A549 (cell line): ENCODE measurements at regions not wholly inside any gene's neighbourhood (a gene's known extent, or its start where the extent isn't known, plus 50 kb on each side); places are given as distances from the start of the nearest gene placed in this dataset.

Source experiments
- ATAC-seq, 2 experiments: fragments of 200-7000 bp in 1 of 2; fragments of >200 bp in 1 of 2; cut with Nextera tagmentation in 1 of 2; cut with Tn5 transposase in 1 of 2; 3 replicates each; pipeline versions ENCODE4 v1.8.0 to v1.9.1; 2018 to 2020; ENCODE audit warnings: mild to moderate bottlenecking in 1 of 2, moderate library complexity in 1 of 2
- CTCF ChIA-PET: fragments of 300-600 bp; sonication (Branson Sonifier 250); formaldehyde crosslinking; extraction: SDS; loops from one replicate; lab custom pipeline; 2021; ENCODE audit warnings: antibody characterized with exemption, inconsistent platforms; lab: Yijun Ruan, JAX
- POLR2A ChIA-PET: fragments of 350-600 bp; formaldehyde crosslinking; extraction: SDS; loops from one replicate; lab custom pipeline; 2021; ENCODE audit warnings: antibody characterized with exemption, inconsistent platforms; lab: Yijun Ruan, JAX
- DNase-seq, 2 experiments: peaks; one replicate each; pipeline versions ENCODE4 v3.0.0 to v3.0.0-alpha.2; 2011 to 2016; ENCODE audit warnings: low read depth in 1 of 2, low spot score in 1 of 2
- FAIRE-seq: peaks from 2 replicates; lab custom pipeline; 2011; peaks lifted over from hg19 to GRCh38; lab: Jason Lieb, UNC
- H3K27ac ChIP-seq, 2 experiments: fragments of >200 bp; sonication (Bioruptor Twin); formaldehyde crosslinking; 3 replicates each; pipeline ENCODE4 v1.5.1; 2016 to 2017
- H3K4me1 ChIP-seq: fragments of >200 bp; sonication (Bioruptor Twin); formaldehyde crosslinking; 3 replicates; pipeline ENCODE4 v1.6.1; 2016
- H3K4me2 ChIP-seq: fragments of >200 bp; sonication (Bioruptor Twin); formaldehyde crosslinking; 3 replicates; pipeline ENCODE4 v1.6.1; 2016
- H3K4me3 ChIP-seq: fragments of >200 bp; sonication (Bioruptor Twin); formaldehyde crosslinking; 3 replicates; pipeline ENCODE4 v1.5.1; 2016
- H3K9me3 ChIP-seq: fragments of >200 bp; sonication (Bioruptor Twin); formaldehyde crosslinking; 3 replicates; pipeline ENCODE4 v1.6.1; 2016
- E2F6 ChIP-seq: IDR thresholded peaks from 2 replicates; pipeline ENCODE4 v1.6.1; 2012; ENCODE audit warnings: low read depth, borderline replicate concordance
- EP300 ChIP-seq, 2 experiments: fragments of >200 bp; sonication (Bioruptor Twin); formaldehyde crosslinking; IDR thresholded peaks; 2 replicates in 1 of 2; 3 replicates in 1 of 2; pipeline ENCODE4 v1.6.1; 2016 to 2017
- FOSB ChIP-seq: fragments of 250-450 bp; sonication (Bioruptor Pico); IDR thresholded peaks from 2 replicates; pipeline ENCODE4 v1.5.0; 2020; ENCODE audit warnings: mild to moderate bottlenecking, moderate library complexity
- FOSL2 ChIP-seq, 2 experiments: fragments of 450-650 bp in 1 of 2; fragments of >200 bp in 1 of 2; sonication (Bioruptor Twin) in 1 of 2; formaldehyde crosslinking; IDR thresholded peaks; 2 replicates each; pipeline versions ENCODE4 v1.5.0 to v1.6.1; 2016 to 2020; ENCODE audit warnings: mild to moderate bottlenecking in 1 of 2, moderate library complexity in 1 of 2
- FOXS1 ChIP-seq: fragments of 250-450 bp; sonication (Bioruptor Pico); IDR thresholded peaks from 2 replicates; pipeline ENCODE4 v1.5.0; 2020; ENCODE audit warnings: mild to moderate bottlenecking, moderate library complexity
- HOXA7 ChIP-seq: fragments of 250-450 bp; sonication (Bioruptor Pico); IDR thresholded peaks from 2 replicates; pipeline ENCODE4 v1.5.0; 2020; ENCODE audit warnings: mild to moderate bottlenecking, moderate library complexity
- MAFK ChIP-seq: fragments of 450-650 bp; IDR thresholded peaks from 2 replicates; pipeline ENCODE4 v1.6.1; 2014; ENCODE audit not compliant: partially characterized antibody
- MYC ChIP-seq: IDR thresholded peaks from 2 replicates; pipeline ENCODE4 v1.6.1; 2012; ENCODE audit warnings: mild to moderate bottlenecking, inconsistent platforms, low read length, improper control_type of control experiment, borderline replicate concordance
- NPAS2 ChIP-seq: fragments of 250-450 bp; sonication (Bioruptor Pico); IDR thresholded peaks from 2 replicates; pipeline ENCODE4 v1.8.0; 2022; ENCODE audit warnings: mild to moderate bottlenecking, moderate library complexity, borderline replicate concordance
- POLR2A ChIP-seq: IDR thresholded peaks from 2 replicates; pipeline ENCODE4 v1.6.1; 2012; ENCODE audit warnings: mild to moderate bottlenecking, low read length
- RCOR1 ChIP-seq: fragments of 150-350 bp; IDR thresholded peaks from 2 replicates; pipeline ENCODE4 v1.6.1; 2014; ENCODE audit warnings: antibody characterized with exemption, low read length, low read depth
- RNF2 ChIP-seq: fragments of 200-600 bp; sonication (generic); IDR thresholded peaks from 2 replicates; pipeline ENCODE4 v1.6.1; 2016; ENCODE audit warnings: low read depth, mild to moderate bottlenecking, antibody characterized with exemption, moderate library complexity, borderline replicate concordance
- TFCP2L1 ChIP-seq: fragments of 250-450 bp; sonication (Bioruptor Pico); IDR thresholded peaks from 2 replicates; pipeline ENCODE4 v1.5.0; 2021; ENCODE audit warnings: mild to moderate bottlenecking
- ZFP36 ChIP-seq: fragments of 450-650 bp; IDR thresholded peaks from 2 replicates; pipeline ENCODE4 v1.6.1; 2014; ENCODE audit warnings: borderline replicate concordance; ENCODE audit not compliant: partially characterized antibody
- WGBS: methylation state at CpG from one replicate; pipeline ENCODE4 v1.1.6; 2017; ENCODE audit errors: missing lambda C conversion rate; 5-methylcytosine and 5-hydroxymethylcytosine counted together
- TF ChIP-seq, protein P1 (sequence below): fragments of 450-650 bp; IDR thresholded peaks from 2 replicates; pipeline ENCODE4 v1.6.1; 2014; ENCODE audit warnings: antibody characterized with exemption
- TF ChIP-seq, protein P2 (sequence below): fragments of 200-600 bp; sonication (generic); IDR thresholded peaks from 2 replicates; pipeline ENCODE4 v1.6.1; 2016; ENCODE audit warnings: antibody characterized with exemption, mild to moderate bottlenecking, moderate library complexity
- TF ChIP-seq, protein P3 (sequence below): fragments of 150-350 bp; IDR thresholded peaks from 2 replicates; pipeline ENCODE4 v1.6.1; 2014; ENCODE audit warnings: low read depth, mild to moderate bottlenecking, low read length
- TF ChIP-seq, protein P4 (sequence below): fragments of >200 bp; sonication (Bioruptor Twin); formaldehyde crosslinking; IDR thresholded peaks from 3 replicates; pipeline ENCODE4 v1.5.1; 2016
- TF ChIP-seq, protein P5 (sequence below): IDR thresholded peaks from 2 replicates; pipeline ENCODE4 v1.6.1; 2012

DNA sequence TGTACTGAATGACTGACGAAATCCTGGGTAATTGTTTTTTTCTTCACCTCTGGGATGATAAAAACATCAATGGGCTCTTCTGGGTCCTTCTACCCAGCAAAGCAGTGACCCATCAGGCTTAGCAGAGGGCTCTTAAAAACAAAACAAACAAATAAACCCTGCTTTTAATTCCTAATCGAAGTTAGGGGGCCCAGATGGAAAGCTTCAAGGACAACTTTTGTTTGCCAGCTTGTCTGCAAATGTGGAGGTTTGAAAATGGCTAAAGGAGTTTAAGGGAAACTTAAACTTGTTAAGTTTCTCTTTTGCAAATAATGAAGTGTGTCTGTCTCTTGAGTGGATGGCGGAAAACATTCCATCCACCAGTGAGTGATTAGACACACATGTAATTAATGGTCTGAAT, 327.2 kb downstream of the SATB2 start:
- Histone ChIP-seq H3K27ac (no peak overlapping the region), H3K4me1 (no peaks in the 10 kb centered on the region), H3K4me3 (no peak overlapping the region), H3K9me3 (no peaks in the 10 kb centered on the region), H3K4me2 (no peak overlapping the region)
- TF ChIP-seq, protein P1, sequence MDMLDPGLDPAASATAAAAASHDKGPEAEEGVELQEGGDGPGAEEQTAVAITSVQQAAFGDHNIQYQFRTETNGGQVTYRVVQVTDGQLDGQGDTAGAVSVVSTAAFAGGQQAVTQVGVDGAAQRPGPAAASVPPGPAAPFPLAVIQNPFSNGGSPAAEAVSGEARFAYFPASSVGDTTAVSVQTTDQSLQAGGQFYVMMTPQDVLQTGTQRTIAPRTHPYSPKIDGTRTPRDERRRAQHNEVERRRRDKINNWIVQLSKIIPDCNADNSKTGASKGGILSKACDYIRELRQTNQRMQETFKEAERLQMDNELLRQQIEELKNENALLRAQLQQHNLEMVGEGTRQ = no peak
- TF ChIP-seq RNF2 (no peak), POLR2A (no peak), FOSB (CRISPR knock-in tag) (no peak), MAFK (no peak), ZFP36 (no peak), E2F6 (no peak), NPAS2 (CRISPR knock-in tag) (no peak), EP300 (IDR thresholded peaks at IDR 0.05) (no peak), FOXS1 (CRISPR knock-in tag) (no peak), RCOR1 (no peak), HOXA7 (no peak), TFCP2L1 (no peak), MYC (no peak), FOSL2 (IDR thresholded peaks at IDR 0.05) (no peak), FOSL2 (CRISPR knock-in tag; IDR thresholded peaks at IDR 0.05) (no peak)
- TF ChIP-seq, protein P2, sequence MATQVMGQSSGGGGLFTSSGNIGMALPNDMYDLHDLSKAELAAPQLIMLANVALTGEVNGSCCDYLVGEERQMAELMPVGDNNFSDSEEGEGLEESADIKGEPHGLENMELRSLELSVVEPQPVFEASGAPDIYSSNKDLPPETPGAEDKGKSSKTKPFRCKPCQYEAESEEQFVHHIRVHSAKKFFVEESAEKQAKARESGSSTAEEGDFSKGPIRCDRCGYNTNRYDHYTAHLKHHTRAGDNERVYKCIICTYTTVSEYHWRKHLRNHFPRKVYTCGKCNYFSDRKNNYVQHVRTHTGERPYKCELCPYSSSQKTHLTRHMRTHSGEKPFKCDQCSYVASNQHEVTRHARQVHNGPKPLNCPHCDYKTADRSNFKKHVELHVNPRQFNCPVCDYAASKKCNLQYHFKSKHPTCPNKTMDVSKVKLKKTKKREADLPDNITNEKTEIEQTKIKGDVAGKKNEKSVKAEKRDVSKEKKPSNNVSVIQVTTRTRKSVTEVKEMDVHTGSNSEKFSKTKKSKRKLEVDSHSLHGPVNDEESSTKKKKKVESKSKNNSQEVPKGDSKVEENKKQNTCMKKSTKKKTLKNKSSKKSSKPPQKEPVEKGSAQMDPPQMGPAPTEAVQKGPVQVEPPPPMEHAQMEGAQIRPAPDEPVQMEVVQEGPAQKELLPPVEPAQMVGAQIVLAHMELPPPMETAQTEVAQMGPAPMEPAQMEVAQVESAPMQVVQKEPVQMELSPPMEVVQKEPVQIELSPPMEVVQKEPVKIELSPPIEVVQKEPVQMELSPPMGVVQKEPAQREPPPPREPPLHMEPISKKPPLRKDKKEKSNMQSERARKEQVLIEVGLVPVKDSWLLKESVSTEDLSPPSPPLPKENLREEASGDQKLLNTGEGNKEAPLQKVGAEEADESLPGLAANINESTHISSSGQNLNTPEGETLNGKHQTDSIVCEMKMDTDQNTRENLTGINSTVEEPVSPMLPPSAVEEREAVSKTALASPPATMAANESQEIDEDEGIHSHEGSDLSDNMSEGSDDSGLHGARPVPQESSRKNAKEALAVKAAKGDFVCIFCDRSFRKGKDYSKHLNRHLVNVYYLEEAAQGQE = no peak
- TF ChIP-seq, protein P3, sequence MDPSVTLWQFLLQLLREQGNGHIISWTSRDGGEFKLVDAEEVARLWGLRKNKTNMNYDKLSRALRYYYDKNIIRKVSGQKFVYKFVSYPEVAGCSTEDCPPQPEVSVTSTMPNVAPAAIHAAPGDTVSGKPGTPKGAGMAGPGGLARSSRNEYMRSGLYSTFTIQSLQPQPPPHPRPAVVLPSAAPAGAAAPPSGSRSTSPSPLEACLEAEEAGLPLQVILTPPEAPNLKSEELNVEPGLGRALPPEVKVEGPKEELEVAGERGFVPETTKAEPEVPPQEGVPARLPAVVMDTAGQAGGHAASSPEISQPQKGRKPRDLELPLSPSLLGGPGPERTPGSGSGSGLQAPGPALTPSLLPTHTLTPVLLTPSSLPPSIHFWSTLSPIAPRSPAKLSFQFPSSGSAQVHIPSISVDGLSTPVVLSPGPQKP = no peak
- TF ChIP-seq, protein P4, sequence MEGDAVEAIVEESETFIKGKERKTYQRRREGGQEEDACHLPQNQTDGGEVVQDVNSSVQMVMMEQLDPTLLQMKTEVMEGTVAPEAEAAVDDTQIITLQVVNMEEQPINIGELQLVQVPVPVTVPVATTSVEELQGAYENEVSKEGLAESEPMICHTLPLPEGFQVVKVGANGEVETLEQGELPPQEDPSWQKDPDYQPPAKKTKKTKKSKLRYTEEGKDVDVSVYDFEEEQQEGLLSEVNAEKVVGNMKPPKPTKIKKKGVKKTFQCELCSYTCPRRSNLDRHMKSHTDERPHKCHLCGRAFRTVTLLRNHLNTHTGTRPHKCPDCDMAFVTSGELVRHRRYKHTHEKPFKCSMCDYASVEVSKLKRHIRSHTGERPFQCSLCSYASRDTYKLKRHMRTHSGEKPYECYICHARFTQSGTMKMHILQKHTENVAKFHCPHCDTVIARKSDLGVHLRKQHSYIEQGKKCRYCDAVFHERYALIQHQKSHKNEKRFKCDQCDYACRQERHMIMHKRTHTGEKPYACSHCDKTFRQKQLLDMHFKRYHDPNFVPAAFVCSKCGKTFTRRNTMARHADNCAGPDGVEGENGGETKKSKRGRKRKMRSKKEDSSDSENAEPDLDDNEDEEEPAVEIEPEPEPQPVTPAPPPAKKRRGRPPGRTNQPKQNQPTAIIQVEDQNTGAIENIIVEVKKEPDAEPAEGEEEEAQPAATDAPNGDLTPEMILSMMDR = no peak
- TF ChIP-seq, protein P5, sequence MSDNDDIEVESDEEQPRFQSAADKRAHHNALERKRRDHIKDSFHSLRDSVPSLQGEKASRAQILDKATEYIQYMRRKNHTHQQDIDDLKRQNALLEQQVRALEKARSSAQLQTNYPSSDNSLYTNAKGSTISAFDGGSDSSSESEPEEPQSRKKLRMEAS = no peak
- ChIA-PET CTCF (interaction anchor here (1.2 kb wide), 1 partner anchor 12 kb away, joined by 3 read pairs; no protein-coding TSS in a partner anchor), POLR2A (no interaction called here)
- WGBS = 21% methylated on average over 3 of the region's 3 CpGs
- FAIRE-seq (no peak), ATAC-seq (no peak), DNase-seq (no peak)
